HCT116 (cell line): ENCODE measurements at regions not wholly inside any gene's neighbourhood (a gene's known extent, or its start where the extent isn't known, plus 50 kb on each side); places are given as distances from the start of the nearest gene placed in this dataset.
"Not testable (repeated sequence)": the region's sequence is repeated elsewhere in the genome, so short reads cannot be mapped to it uniquely, and the experiment has no call there.

Source experiments
- ATAC-seq: fragments of 200-7000 bp; cut with Tn5 transposase; 2 replicates; pipeline ENCODE4 v1.9.1; 2020; ENCODE audit warnings: mild to moderate bottlenecking, moderate library complexity
- BruUV-seq: library from RNA; stranded (reverse); fragments of 400-500 nt; replicated peaks from 2 replicates; lab custom pipeline; 2021; lab: Mats Ljungman, UMichigan
- CTCF ChIA-PET: fragments of 300-600 bp; sonication (Branson Sonifier 250); formaldehyde crosslinking; loops from one replicate; lab custom pipeline; 2021; ENCODE audit warnings: antibody characterized with exemption; lab: Charles Lee
- POLR2A ChIA-PET: fragments of 300-600, 350-600 bp; sonication (Branson Sonifier 250); formaldehyde crosslinking; loops from one replicate; lab custom pipeline; 2021; ENCODE audit warnings: antibody characterized with exemption; lab: Charles Lee
- RAD21 ChIA-PET, 2 experiments: fragments of 300-600 bp; sonication (Branson Sonifier 250); formaldehyde crosslinking; loops; one replicate each; lab custom pipeline; 2023; ENCODE audit warnings: low total read pairs in 2 of 2; ENCODE audit not compliant: uncharacterized antibody in 2 of 2, unreplicated experiment in 2 of 2, low non-redundant PET in 1 of 2; lab: Charles Lee
- DNase-seq: peaks from one replicate; pipeline ENCODE4 v3.0.0-alpha.2; 2010; ENCODE audit warnings: low read depth, low spot score
- H2AFZ ChIP-seq: fragments of 200-600 bp; shearing (Covaris generic), sonication (generic); 2 replicates; pipeline ENCODE4 v1.6.1; 2017; ENCODE audit warnings: low read depth, mixed run types, mixed read lengths, antibody characterized with exemption, low read length; ENCODE audit not compliant: poor library complexity, severe bottlenecking
- H3K27ac ChIP-seq: 2 replicates; pipeline ENCODE4 v1.5.1; 2012; ENCODE audit warnings: low read depth, low read length
- H3K27me3 ChIP-seq: fragments of 200-600 bp; sonication (generic); 2 replicates; pipeline ENCODE4 v1.6.1; 2016; ENCODE audit warnings: mixed run types, low read length, mixed read lengths; ENCODE audit not compliant: insufficient read depth
- H3K36me3 ChIP-seq, 2 experiments: fragments of 200-500 bp in 1 of 2; fragments of 200-600 bp in 1 of 2; sonication (Bioruptor generic) in 1 of 2; sonication (generic) in 1 of 2; 2 replicates each; pipeline versions ENCODE4 v1.5.1 to v1.6.1; 2014 to 2016; ENCODE audit warnings: low read length in 2 of 2, inconsistent platforms in 1 of 2, mixed read lengths in 1 of 2, mixed run types in 1 of 2; ENCODE audit not compliant: insufficient read depth in 2 of 2, control insufficient read depth in 1 of 2
- H3K4me1 ChIP-seq, 2 experiments: fragments of 200-600 bp in 1 of 2; sonication (generic) in 1 of 2; 2 replicates each; pipeline versions ENCODE4 v1.5.1 to v1.6.1; 2012 to 2017; ENCODE audit warnings: low read length in 2 of 2, inconsistent platforms in 1 of 2, mild to moderate bottlenecking in 1 of 2, mixed read lengths in 1 of 2, mixed run types in 1 of 2, moderate library complexity in 1 of 2; ENCODE audit not compliant: insufficient read depth in 2 of 2, control insufficient read depth in 1 of 2
- H3K4me2 ChIP-seq: fragments of 200-600 bp; sonication (generic); 2 replicates; pipeline ENCODE4 v1.6.1; 2017; ENCODE audit warnings: mixed run types, low read length, mixed read lengths
- H3K4me3 ChIP-seq, 2 experiments: fragments of 200-600 bp in 1 of 2; sonication (generic) in 1 of 2; replicated peaks in 1 of 2; 2 replicates each; pipeline ENCODE4 v1.5.1; 2011 to 2016; ENCODE audit warnings: low read length in 2 of 2, control low read depth in 1 of 2, low read depth in 1 of 2, mild to moderate bottlenecking in 1 of 2, mixed read lengths in 1 of 2, mixed run types in 1 of 2
- H3K79me2 ChIP-seq: fragments of 200-600 bp; sonication (generic); 2 replicates; pipeline ENCODE4 v1.6.1; 2017; ENCODE audit warnings: mild to moderate bottlenecking, mixed run types, low read length, moderate library complexity, mixed read lengths; ENCODE audit not compliant: insufficient read depth
- H3K9ac ChIP-seq: fragments of 200-600 bp; sonication (generic); 2 replicates; pipeline ENCODE4 v1.6.1; 2016; ENCODE audit warnings: low read length, mixed read lengths
- H3K9me2 ChIP-seq: fragments of 200-600 bp; sonication (generic), shearing (Covaris generic); 2 replicates; pipeline ENCODE4 v1.6.1; 2017; ENCODE audit warnings: mixed run types, mild to moderate bottlenecking, moderate library complexity; ENCODE audit not compliant: insufficient read depth
- H3K9me3 ChIP-seq, 2 experiments: fragments of 200-500 bp in 1 of 2; fragments of 200-600 bp in 1 of 2; sonication (Bioruptor generic) in 1 of 2; sonication (generic) in 1 of 2; 2 replicates each; pipeline ENCODE4 v1.6.1; 2014 to 2017; ENCODE audit warnings: low read length in 2 of 2, mixed read lengths in 2 of 2, inconsistent platforms in 1 of 2, low read depth in 1 of 2, mild to moderate bottlenecking in 1 of 2, mixed run types in 1 of 2, moderate library complexity in 1 of 2; ENCODE audit not compliant: control insufficient read depth in 1 of 2, insufficient read depth in 1 of 2
- H4K20me1 ChIP-seq: fragments of 200-600 bp; sonication (generic), shearing (Covaris generic); 2 replicates; pipeline ENCODE4 v1.6.1; 2017; ENCODE audit warnings: mixed run types, mild to moderate bottlenecking, moderate library complexity; ENCODE audit not compliant: insufficient read depth
- ATF3 ChIP-seq: IDR thresholded peaks from 2 replicates; pipeline ENCODE4 v1.6.1; 2012
- CEBPB ChIP-seq: IDR thresholded peaks from 2 replicates; pipeline ENCODE4 v1.6.1; 2012; ENCODE audit warnings: low read depth
- MAX ChIP-seq: IDR thresholded peaks from 2 replicates; pipeline ENCODE4 v1.6.1; 2012
- POLR2A ChIP-seq: IDR thresholded peaks from 2 replicates; pipeline ENCODE4 v1.7.0; 2011; ENCODE audit warnings: borderline replicate concordance; ENCODE audit not compliant: insufficient read depth, insufficient read length; ENCODE audit errors: extremely low read depth
- POLR2AphosphoS5 ChIP-seq: IDR thresholded peaks from 2 replicates; pipeline ENCODE4 v1.6.1; 2011; ENCODE audit warnings: mild to moderate bottlenecking, low read depth, low read length, moderate library complexity
- RAD21 ChIP-seq: IDR thresholded peaks from 2 replicates; pipeline ENCODE4 v1.6.1; 2012; ENCODE audit warnings: low read depth, mild to moderate bottlenecking
- REST ChIP-seq: IDR thresholded peaks from 2 replicates; pipeline ENCODE4 v1.6.1; 2012; ENCODE audit warnings: low read depth
- TCF7L2 ChIP-seq: IDR thresholded peaks from 2 replicates; pipeline ENCODE4 v1.7.0; 2011; ENCODE audit warnings: borderline replicate concordance, inconsistent platforms; ENCODE audit not compliant: insufficient read depth, insufficient read length; ENCODE audit errors: extremely low read depth
- YY1 ChIP-seq: IDR thresholded peaks from 2 replicates; pipeline ENCODE4 v1.6.1; 2011; ENCODE audit warnings: low read length, low read depth, moderate library complexity, mild to moderate bottlenecking; ENCODE audit not compliant: insufficient replicate concordance; ENCODE audit errors: extremely low read depth
- ZBTB33 ChIP-seq: IDR thresholded peaks from 2 replicates; pipeline ENCODE4 v1.6.1; 2011; ENCODE audit warnings: mild to moderate bottlenecking, low read length, moderate library complexity; ENCODE audit not compliant: insufficient replicate concordance; ENCODE audit errors: extremely low read depth
- ZFX ChIP-seq: fragments of 450-650 bp; IDR thresholded peaks from 2 replicates; pipeline ENCODE4 v1.6.1; 2017
- ZNF274 ChIP-seq: fragments of 200-500 bp; sonication (Bioruptor generic); IDR thresholded peaks from 2 replicates; pipeline ENCODE4 v1.6.1; 2014; ENCODE audit warnings: mild to moderate bottlenecking, low read depth, low read length, inconsistent platforms
- intact Hi-C: fragments of 100-400 bp; cut with micrococcal nuclease; formaldehyde crosslinking; loops from 2 replicates; pipeline ENCODE4 v1.10.0; 2022

GRCh38 chr4:112748352-112748878, 111.5 kb downstream of the LARP7 start:
- Histone ChIP-seq H4K20me1 (no peaks in the 10 kb centered on the region), H3K4me1 (peaks cover 14 to 40% of the 10 kb centered on the region in 2 experiments), H3K79me2 (no peaks in the 10 kb centered on the region), H3K9me3 (no peaks in the 10 kb centered on the region), H3K36me3 (no peaks in the 10 kb centered on the region), H3K27me3 (no peaks in the 10 kb centered on the region), H3K4me3 (no peak overlapping the region), H3K27ac (no peak overlapping the region), H2AFZ (no peak overlapping the region), H3K9ac (no peak overlapping the region), H3K9me2 (no peaks in the 10 kb centered on the region), H3K4me2 (no peak overlapping the region)
- DNase-seq = no peak
- ChIA-PET CTCF (interaction anchor here (1.0 kb wide), 1 partner anchor 15 kb away, joined by 3 read pairs; no protein-coding TSS in a partner anchor), POLR2A (no interaction called here), RAD21 (no interaction called here)
- no peak for ATAC-seq
- BruUV-seq = no TSS peak
- intact Hi-C loops = no loop called here
- TF ChIP-seq CEBPB (no peak), RAD21 (no peak), TCF7L2 (no peak), MAX (no peak), REST (no peak), YY1 (no peak), ZNF274 (no peak), POLR2AphosphoS5 (no peak), ZFX (no peak), POLR2A (no peak), ZBTB33 (no peak), ATF3 (no peak)

DNA sequence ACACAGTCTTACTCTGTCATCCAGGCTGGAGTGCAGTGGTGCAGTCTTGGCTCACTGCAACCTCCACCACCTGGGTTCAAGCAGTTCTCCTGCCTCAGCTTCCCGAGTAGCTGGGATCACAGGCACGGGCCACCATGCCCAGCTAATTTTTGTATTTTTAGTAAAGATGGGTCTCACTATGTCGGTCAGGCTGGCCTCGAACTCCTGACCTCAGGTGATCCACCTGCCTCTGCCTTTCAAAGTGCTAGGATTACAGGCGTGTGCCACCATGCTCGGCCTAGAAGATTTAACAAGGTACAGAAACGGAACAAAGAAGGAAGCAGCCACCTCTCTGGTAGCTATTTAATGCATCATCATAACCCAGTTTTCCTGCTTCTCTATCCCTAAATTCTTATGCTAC, 113.8 kb downstream of the LARP7 start:
- CTCF ChIA-PET = interaction anchor here (1.5 to 2.9 kb wide), 2 partner anchors 12 to 15 kb away, joined by 5 to 15 read pairs; no protein-coding TSS in a partner anchor
- H3K27ac ChIP-seq, intact Hi-C loops, H3K79me2 ChIP-seq, BruUV-seq, H3K4me2 ChIP-seq, H3K9ac ChIP-seq, H3K9me2 ChIP-seq, H4K20me1 ChIP-seq, H3K27me3 ChIP-seq, H3K9me3 ChIP-seq, POLR2A ChIA-PET, RAD21 ChIA-PET, H2AFZ ChIP-seq, H3K4me3 ChIP-seq, H3K36me3 ChIP-seq, ATAC-seq, DNase-seq: not testable (repeated sequence)
- H3K4me1 ChIP-seq = peaks cover 14 to 41% of the 10 kb centered on the region in 2 experiments
